Endodermal cell (in vitro differentiated cells): ENCODE measurements at regions not wholly inside any gene's neighbourhood (a gene's known extent, or its start where the extent isn't known, plus 50 kb on each side); places are given as distances from the start of the nearest gene placed in this dataset.

Experiments
- DNase-seq: peaks from one replicate; pipeline ENCODE4 v3.0.0-alpha.2; 2017
- H3K27ac ChIP-seq: 2 replicates; pipeline ENCODE4 v1.5.1; 2013; ENCODE audit warnings: mild to moderate bottlenecking, low read depth, low read length, moderate library complexity
- H3K27me3 ChIP-seq: 2 replicates; pipeline ENCODE4 v1.6.1; 2013; ENCODE audit warnings: mild to moderate bottlenecking, low read length, moderate library complexity; ENCODE audit not compliant: insufficient read depth, control insufficient read depth, poor library complexity, severe bottlenecking
- H3K36me3 ChIP-seq: 2 replicates; pipeline ENCODE4 v1.7.0; 2013; ENCODE audit warnings: mild to moderate bottlenecking, low read length, moderate library complexity; ENCODE audit not compliant: control insufficient read depth, insufficient read depth
- H3K4me1 ChIP-seq: one replicate; pipeline ENCODE4 v1.7.0; 2013; ENCODE audit warnings: low read length; ENCODE audit not compliant: control insufficient read depth, insufficient read depth
- H3K4me3 ChIP-seq: 2 replicates; pipeline ENCODE4 v1.5.1; 2013; ENCODE audit warnings: mild to moderate bottlenecking, low read length, moderate library complexity
- H3K9ac ChIP-seq: 2 replicates; pipeline ENCODE4 v1.6.1; 2013; ENCODE audit warnings: mild to moderate bottlenecking, low read length, moderate library complexity; ENCODE audit not compliant: poor library complexity, severe bottlenecking; ENCODE audit errors: extremely low read depth
- H3K9me3 ChIP-seq: 2 replicates; pipeline ENCODE4 v1.6.1; 2013; ENCODE audit warnings: mild to moderate bottlenecking, low read length, moderate library complexity; ENCODE audit not compliant: control insufficient read depth
- H3K27ac Mint-ChIP-seq: 2 replicates; pipeline ENCODE4 v1.8.0; 2020; ENCODE audit warnings: mixed read lengths
- H3K27me3 Mint-ChIP-seq: 2 replicates; pipeline ENCODE4 v1.8.0; 2021; ENCODE audit warnings: mild to moderate bottlenecking, mixed read lengths; ENCODE audit not compliant: insufficient read depth
- H3K36me3 Mint-ChIP-seq: 2 replicates; pipeline ENCODE4 v1.8.0; 2020; ENCODE audit warnings: low read depth, mixed read lengths
- H3K4me1 Mint-ChIP-seq: 2 replicates; pipeline ENCODE4 v1.8.0; 2020; ENCODE audit warnings: mixed read lengths
- H3K4me3 Mint-ChIP-seq: 2 replicates; pipeline ENCODE4 v1.8.0; 2020; ENCODE audit warnings: mild to moderate bottlenecking, moderate library complexity, mixed read lengths
- H3K9me3 Mint-ChIP-seq: 2 replicates; pipeline ENCODE4 v1.8.0; 2020; ENCODE audit warnings: mild to moderate bottlenecking, mixed read lengths
- WGBS, 2 experiments: methylation state at CpG; one replicate each; pipeline versions ENCODE4 v1.1.5 to v1.1.7; 2013; ENCODE audit warnings: missing lambda C conversion rate in 2 of 2, mixed read lengths in 1 of 2; ENCODE audit not compliant: insufficient coverage in 1 of 2, insufficient read length in 1 of 2; 5-methylcytosine and 5-hydroxymethylcytosine counted together
- TF ChIP-seq, protein P1 (sequence below): fragments of 200-600 bp; sonication (generic); conservative IDR thresholded peaks from 2 replicates; pipeline ENCODE4 v1.5.0; 2021; ENCODE audit warnings: antibody characterized with exemption, mild to moderate bottlenecking

DNA sequence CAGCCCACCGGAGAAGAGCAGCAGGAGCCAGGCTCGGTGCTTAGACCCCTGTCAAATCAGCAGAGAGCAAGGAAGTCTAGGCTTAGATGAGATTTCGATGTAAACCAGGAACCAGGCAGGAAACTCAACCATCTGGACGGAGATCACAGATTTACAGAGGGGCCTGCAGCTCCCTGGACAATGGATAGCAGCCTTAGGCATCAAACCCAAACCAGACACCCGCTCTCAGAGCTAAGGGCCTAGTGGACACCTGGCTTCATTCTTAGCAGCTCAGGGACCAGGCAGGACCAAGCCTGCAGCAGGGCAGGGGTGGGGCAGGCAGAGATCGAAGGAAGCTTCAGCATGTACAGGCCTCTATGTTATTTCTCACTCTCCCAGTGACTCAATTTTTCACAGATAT lies 127.8 kb upstream of the FMN2 start:
- H3K27me3 Mint-ChIP-seq: no peaks in the 10 kb centered on the region
- Histone ChIP-seq H3K4me1 (no peaks in the 10 kb centered on the region), H3K27ac (no peak overlapping the region), H3K36me3 (no peaks in the 10 kb centered on the region), H3K9me3 (no peaks in the 10 kb centered on the region), H3K9ac (no peak overlapping the region), H3K4me3 (no peak overlapping the region), H3K27me3 (no peaks in the 10 kb centered on the region)
- H3K9me3 Mint-ChIP-seq: no peaks in the 10 kb centered on the region
- TF ChIP-seq, protein P1, sequence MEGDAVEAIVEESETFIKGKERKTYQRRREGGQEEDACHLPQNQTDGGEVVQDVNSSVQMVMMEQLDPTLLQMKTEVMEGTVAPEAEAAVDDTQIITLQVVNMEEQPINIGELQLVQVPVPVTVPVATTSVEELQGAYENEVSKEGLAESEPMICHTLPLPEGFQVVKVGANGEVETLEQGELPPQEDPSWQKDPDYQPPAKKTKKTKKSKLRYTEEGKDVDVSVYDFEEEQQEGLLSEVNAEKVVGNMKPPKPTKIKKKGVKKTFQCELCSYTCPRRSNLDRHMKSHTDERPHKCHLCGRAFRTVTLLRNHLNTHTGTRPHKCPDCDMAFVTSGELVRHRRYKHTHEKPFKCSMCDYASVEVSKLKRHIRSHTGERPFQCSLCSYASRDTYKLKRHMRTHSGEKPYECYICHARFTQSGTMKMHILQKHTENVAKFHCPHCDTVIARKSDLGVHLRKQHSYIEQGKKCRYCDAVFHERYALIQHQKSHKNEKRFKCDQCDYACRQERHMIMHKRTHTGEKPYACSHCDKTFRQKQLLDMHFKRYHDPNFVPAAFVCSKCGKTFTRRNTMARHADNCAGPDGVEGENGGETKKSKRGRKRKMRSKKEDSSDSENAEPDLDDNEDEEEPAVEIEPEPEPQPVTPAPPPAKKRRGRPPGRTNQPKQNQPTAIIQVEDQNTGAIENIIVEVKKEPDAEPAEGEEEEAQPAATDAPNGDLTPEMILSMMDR: no peak
- no peak for DNase-seq
- H3K27ac Mint-ChIP-seq: no peak overlapping the region
- no peak overlapping the region for H3K4me3 Mint-ChIP-seq
- no peaks in the 10 kb centered on the region for H3K36me3 Mint-ChIP-seq
- 86 to 100% methylated on average over 3 to 6 of the region's 6 CpGs for WGBS, 2 experiments
- H3K4me1 Mint-ChIP-seq: no peaks in the 10 kb centered on the region

GRCh38 chr1:239976130-239976968 lies 115.3 kb upstream of the FMN2 start:
- Mint-ChIP-seq H3K9me3 (peaks cover 43% of the 10 kb centered on the region), H3K4me3 (no peak overlapping the region), H3K27me3 (peaks cover 2% of the 10 kb centered on the region), H3K36me3 (peaks cover 5% of the 10 kb centered on the region), H3K27ac (no peak overlapping the region), H3K4me1 (no peaks in the 10 kb centered on the region)
- no peak overlapping the region for H3K4me3 ChIP-seq
- DNase-seq: peak; percentile 87
- H3K4me1 ChIP-seq: no peaks in the 10 kb centered on the region
- peaks cover 39% of the 10 kb centered on the region for H3K9me3 ChIP-seq
- H3K36me3 ChIP-seq: no peaks in the 10 kb centered on the region
- 12 to 48% methylated on average over 3 to 5 of the region's 5 CpGs for WGBS, 2 experiments
- no peak overlapping the region for H3K27ac ChIP-seq
- TF ChIP-seq, protein P1: peak; percentile 99
- H3K9ac ChIP-seq: no peak overlapping the region
- H3K27me3 ChIP-seq: no peaks in the 10 kb centered on the region

DNA sequence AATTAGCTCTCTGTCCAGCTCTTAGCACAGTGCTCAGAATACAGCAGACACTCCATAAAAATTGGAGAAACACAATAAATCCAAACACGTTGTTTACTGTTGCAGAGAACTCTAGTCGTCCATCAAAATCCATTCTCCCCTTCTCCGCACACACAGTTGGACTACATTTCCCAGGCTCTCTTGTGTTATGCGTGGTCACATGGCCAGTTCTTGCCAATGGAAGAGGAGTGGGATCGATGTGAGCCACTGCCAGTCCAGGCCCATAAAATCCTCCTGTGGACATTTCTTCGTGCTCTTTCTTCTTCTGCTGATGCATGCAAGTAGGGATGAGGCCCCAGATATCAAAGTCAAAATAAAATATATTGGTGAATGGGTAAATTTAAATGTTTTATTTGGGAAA lies 114.3 kb upstream of the FMN2 start:
- TF ChIP-seq, protein P1: no peak
- WGBS, 2 experiments: 90 to 91% methylated on average over 4 to 6 of the region's 6 CpGs
- Mint-ChIP-seq H3K36me3 (peaks cover 5% of the 10 kb centered on the region), H3K27ac (no peak overlapping the region), H3K4me3 (no peak overlapping the region), H3K4me1 (no peaks in the 10 kb centered on the region), H3K9me3 (peaks cover 54% of the 10 kb centered on the region), H3K27me3 (no peaks in the 10 kb centered on the region)
- Histone ChIP-seq H3K27ac (no peak overlapping the region), H3K4me1 (no peaks in the 10 kb centered on the region), H3K27me3 (no peaks in the 10 kb centered on the region), H3K9ac (no peak overlapping the region), H3K9me3 (peaks cover 42% of the 10 kb centered on the region), H3K36me3 (no peaks in the 10 kb centered on the region), H3K4me3 (no peak overlapping the region)
- DNase-seq: no peak
